ENCODE measurements at regions not wholly inside any gene's neighbourhood (a gene's known extent, or its start where the extent isn't known, plus 50 kb on each side); places are given as distances from the start of the nearest gene placed in this dataset.
"Not testable (repeated sequence)": the region's sequence is repeated elsewhere in the genome, so short reads cannot be mapped to it uniquely, and the experiment has no call there.

- no peak for ATAC-seq
- intact Hi-C loops (cut with DNase I), result no loop called here
- Histone ChIP-seq H3K27me3 (no peaks in the 10 kb centered on the region), H3K4me1 (no peaks in the 10 kb centered on the region), H3K4me3 (no peak overlapping the region), H3K36me3 (no peaks in the 10 kb centered on the region), H3K9me3 (no peaks in the 10 kb centered on the region), H3K27ac (no peak overlapping the region)
- DNase-seq, result peak in 1 of 3 donors; percentile 28
- WGBS (ENCODE audit: insufficient coverage, low coverage, low lambda C conversion rate, missing lambda C conversion rate), result no CpG with 5 or more reads among the region's 16 CpGs
- TF ChIP-seq POLR2A (IDR thresholded peaks at IDR 0.05) (no peak), CTCF (IDR thresholded peaks at IDR 0.05) (no peak)
Measured at GRCh38 chr10:78417425-78418370, 384.0 kb downstream of the RPS24 start.

GRCh38 chr10:78419481-78420265 lies 386.0 kb downstream of the RPS24 start:
- DNase-seq (no peak), ATAC-seq (peak in 3 of 4 donors; percentile 14 to 62 (median 43))
- Histone ChIP-seq H3K27ac (no peak overlapping the region), H3K36me3 (no peaks in the 10 kb centered on the region), H3K27me3 (no peaks in the 10 kb centered on the region), H3K4me1 (no peaks in the 10 kb centered on the region), H3K9me3 (no peaks in the 10 kb centered on the region), H3K4me3 (no peak overlapping the region)
- TF ChIP-seq CTCF (IDR thresholded peaks at IDR 0.05) (no peak), POLR2A (IDR thresholded peaks at IDR 0.05) (no peak)
- 77% methylated on average over 5 of the region's 14 CpGs for WGBS (ENCODE audit: insufficient coverage, low coverage, low lambda C conversion rate, missing lambda C conversion rate)
- intact Hi-C loops (cut with DNase I), result no loop called here

- Histone ChIP-seq H3K4me3 (no peak overlapping the region), H3K4me1 (no peaks in the 10 kb centered on the region), H3K27me3 (no peaks in the 10 kb centered on the region), H3K27ac (no peak overlapping the region), H3K36me3 (no peaks in the 10 kb centered on the region), H3K9me3 (no peaks in the 10 kb centered on the region)
- 81% methylated on average over 9 of the region's 16 CpGs for WGBS (ENCODE audit: insufficient coverage, low coverage, low lambda C conversion rate, missing lambda C conversion rate)
- no peak for ATAC-seq
- DNase-seq, result no peak
- TF ChIP-seq CTCF (IDR thresholded peaks at IDR 0.05) (no peak), POLR2A (IDR thresholded peaks at IDR 0.05) (no peak)
- intact Hi-C loops (cut with DNase I), result no loop called here
Measured at GRCh38 chr10:78420946-78421735, 387.5 kb downstream of the RPS24 start.

- H3K4me3 ChIP-seq; DNase-seq; H3K36me3 ChIP-seq; H3K9me3 ChIP-seq; H3K27me3 ChIP-seq; intact Hi-C loops (cut with DNase I); H3K27ac ChIP-seq; ATAC-seq: not testable (repeated sequence)
- WGBS (ENCODE audit: insufficient coverage, low coverage, low lambda C conversion rate, missing lambda C conversion rate), result no CpG with 5 or more reads among the region's 2 CpGs
- H3K4me1 ChIP-seq, result peaks cover 0 to 16% (median 8%) of the 10 kb centered on the region in 4 donors
Measured at GRCh38 chr10:78424050-78424449, 390.4 kb downstream of the RPS24 start.

Measured in right lobe of liver (tissue), 6 donors.